ENCODE measurements at regions not wholly inside any gene's neighbourhood (a gene's known extent, or its start where the extent isn't known, plus 50 kb on each side); places are given as distances from the start of the nearest gene placed in this dataset.

GRCh38 chr7:21253740-21254687 is 173.9 kb upstream of the SP4 start:
- DNase-seq: no peak

- DNase-seq: peak; percentile 6
Measured at GRCh38 chr7:21256310-21256877, 171.5 kb upstream of the SP4 start.

- no peak for DNase-seq
Measured at GRCh38 chr7:21260939-21261338, 166.9 kb upstream of the SP4 start.

GRCh38 chr7:21261627-21262594 is 166.0 kb upstream of the SP4 start:
- no peak for DNase-seq

GRCh38 chr7:21269021-21269420 is 158.9 kb upstream of the SP4 start:
- DNase-seq: no peak

GRCh38 chr7:21276471-21277035 is 151.3 kb upstream of the SP4 start:
- DNase-seq: no peak

- DNase-seq: no peak
Measured at GRCh38 chr7:21278944-21279343, 148.9 kb upstream of the SP4 start.

- no peak for DNase-seq
Measured at GRCh38 chr7:21281193-21281592, 146.7 kb upstream of the SP4 start.

- no peak for DNase-seq
Measured at GRCh38 chr7:21293771-21294170, 134.1 kb upstream of the SP4 start.

- no peak for DNase-seq
Measured at GRCh38 chr7:21299766-21300165, 128.1 kb upstream of the SP4 start.

GRCh38 chr7:21300692-21301091 is 127.2 kb upstream of the SP4 start:
- DNase-seq: no peak

GRCh38 chr7:21304808-21305375 is 123.0 kb upstream of the SP4 start:
- no peak for DNase-seq

GRCh38 chr7:21305455-21306235 is 122.2 kb upstream of the SP4 start:
- DNase-seq: no peak

- DNase-seq: no peak
Measured at GRCh38 chr7:21314954-21315353, 112.9 kb upstream of the SP4 start.

GRCh38 chr7:21317966-21318915 is 109.6 kb upstream of the SP4 start:
- DNase-seq: no peak

- no peak for DNase-seq
Measured at GRCh38 chr7:21318916-21319270, 109.0 kb upstream of the SP4 start.

GRCh38 chr7:21326241-21326640 is 101.6 kb upstream of the SP4 start:
- no peak for DNase-seq

GRCh38 chr7:21326921-21327320 is 101.0 kb upstream of the SP4 start:
- no peak for DNase-seq

- DNase-seq: no peak
Measured at GRCh38 chr7:21327422-21328409, 100.2 kb upstream of the SP4 start.

Measured in NCI-H446 treated with DMSO at 0.1 percent for 48 hours (cell line).